HCT116 (cell line): ENCODE measurements at regions not wholly inside any gene's neighbourhood (a gene's known extent, or its start where the extent isn't known, plus 50 kb on each side); places are given as distances from the start of the nearest gene placed in this dataset.

ENCODE experiments used
- ATAC-seq: fragments of 200-7000 bp; cut with Tn5 transposase; 2 replicates; pipeline ENCODE4 v1.9.1; 2020; ENCODE audit warnings: mild to moderate bottlenecking, moderate library complexity
- BruUV-seq: library from RNA; stranded (reverse); fragments of 400-500 nt; replicated peaks from 2 replicates; lab custom pipeline; 2021; lab: Mats Ljungman, UMichigan
- CTCF ChIA-PET: fragments of 300-600 bp; sonication (Branson Sonifier 250); formaldehyde crosslinking; loops from one replicate; lab custom pipeline; 2021; ENCODE audit warnings: antibody characterized with exemption; lab: Charles Lee
- POLR2A ChIA-PET: fragments of 300-600, 350-600 bp; sonication (Branson Sonifier 250); formaldehyde crosslinking; loops from one replicate; lab custom pipeline; 2021; ENCODE audit warnings: antibody characterized with exemption; lab: Charles Lee
- RAD21 ChIA-PET, 2 experiments: fragments of 300-600 bp; sonication (Branson Sonifier 250); formaldehyde crosslinking; loops; one replicate each; lab custom pipeline; 2023; ENCODE audit warnings: low total read pairs in 2 of 2; ENCODE audit not compliant: uncharacterized antibody in 2 of 2, unreplicated experiment in 2 of 2, low non-redundant PET in 1 of 2; lab: Charles Lee
- DNase-seq: peaks from one replicate; pipeline ENCODE4 v3.0.0-alpha.2; 2010; ENCODE audit warnings: low read depth, low spot score
- H2AFZ ChIP-seq: fragments of 200-600 bp; shearing (Covaris generic), sonication (generic); 2 replicates; pipeline ENCODE4 v1.6.1; 2017; ENCODE audit warnings: low read depth, mixed run types, mixed read lengths, antibody characterized with exemption, low read length; ENCODE audit not compliant: poor library complexity, severe bottlenecking
- H3K27ac ChIP-seq: 2 replicates; pipeline ENCODE4 v1.5.1; 2012; ENCODE audit warnings: low read depth, low read length
- H3K27me3 ChIP-seq: fragments of 200-600 bp; sonication (generic); 2 replicates; pipeline ENCODE4 v1.6.1; 2016; ENCODE audit warnings: mixed run types, low read length, mixed read lengths; ENCODE audit not compliant: insufficient read depth
- H3K36me3 ChIP-seq, 2 experiments: fragments of 200-500 bp in 1 of 2; fragments of 200-600 bp in 1 of 2; sonication (Bioruptor generic) in 1 of 2; sonication (generic) in 1 of 2; 2 replicates each; pipeline versions ENCODE4 v1.5.1 to v1.6.1; 2014 to 2016; ENCODE audit warnings: low read length in 2 of 2, inconsistent platforms in 1 of 2, mixed read lengths in 1 of 2, mixed run types in 1 of 2; ENCODE audit not compliant: insufficient read depth in 2 of 2, control insufficient read depth in 1 of 2
- H3K4me1 ChIP-seq, 2 experiments: fragments of 200-600 bp in 1 of 2; sonication (generic) in 1 of 2; 2 replicates each; pipeline versions ENCODE4 v1.5.1 to v1.6.1; 2012 to 2017; ENCODE audit warnings: low read length in 2 of 2, inconsistent platforms in 1 of 2, mild to moderate bottlenecking in 1 of 2, mixed read lengths in 1 of 2, mixed run types in 1 of 2, moderate library complexity in 1 of 2; ENCODE audit not compliant: insufficient read depth in 2 of 2, control insufficient read depth in 1 of 2
- H3K4me2 ChIP-seq: fragments of 200-600 bp; sonication (generic); 2 replicates; pipeline ENCODE4 v1.6.1; 2017; ENCODE audit warnings: mixed run types, low read length, mixed read lengths
- H3K4me3 ChIP-seq, 2 experiments: fragments of 200-600 bp in 1 of 2; sonication (generic) in 1 of 2; replicated peaks in 1 of 2; 2 replicates each; pipeline ENCODE4 v1.5.1; 2011 to 2016; ENCODE audit warnings: low read length in 2 of 2, control low read depth in 1 of 2, low read depth in 1 of 2, mild to moderate bottlenecking in 1 of 2, mixed read lengths in 1 of 2, mixed run types in 1 of 2
- H3K79me2 ChIP-seq: fragments of 200-600 bp; sonication (generic); 2 replicates; pipeline ENCODE4 v1.6.1; 2017; ENCODE audit warnings: mild to moderate bottlenecking, mixed run types, low read length, moderate library complexity, mixed read lengths; ENCODE audit not compliant: insufficient read depth
- H3K9ac ChIP-seq: fragments of 200-600 bp; sonication (generic); 2 replicates; pipeline ENCODE4 v1.6.1; 2016; ENCODE audit warnings: low read length, mixed read lengths
- H3K9me2 ChIP-seq: fragments of 200-600 bp; sonication (generic), shearing (Covaris generic); 2 replicates; pipeline ENCODE4 v1.6.1; 2017; ENCODE audit warnings: mixed run types, mild to moderate bottlenecking, moderate library complexity; ENCODE audit not compliant: insufficient read depth
- H3K9me3 ChIP-seq, 2 experiments: fragments of 200-500 bp in 1 of 2; fragments of 200-600 bp in 1 of 2; sonication (Bioruptor generic) in 1 of 2; sonication (generic) in 1 of 2; 2 replicates each; pipeline ENCODE4 v1.6.1; 2014 to 2017; ENCODE audit warnings: low read length in 2 of 2, mixed read lengths in 2 of 2, inconsistent platforms in 1 of 2, low read depth in 1 of 2, mild to moderate bottlenecking in 1 of 2, mixed run types in 1 of 2, moderate library complexity in 1 of 2; ENCODE audit not compliant: control insufficient read depth in 1 of 2, insufficient read depth in 1 of 2
- H4K20me1 ChIP-seq: fragments of 200-600 bp; sonication (generic), shearing (Covaris generic); 2 replicates; pipeline ENCODE4 v1.6.1; 2017; ENCODE audit warnings: mixed run types, mild to moderate bottlenecking, moderate library complexity; ENCODE audit not compliant: insufficient read depth
- CBX3 ChIP-seq: IDR thresholded peaks from 2 replicates; pipeline ENCODE4 v1.6.1; 2012; ENCODE audit warnings: low read depth
- CEBPB ChIP-seq: IDR thresholded peaks from 2 replicates; pipeline ENCODE4 v1.6.1; 2012; ENCODE audit warnings: low read depth
- ELF1 ChIP-seq: IDR thresholded peaks from 2 replicates; pipeline ENCODE4 v1.6.1; 2012; ENCODE audit warnings: low read depth, borderline replicate concordance
- EZH2phosphoT487 ChIP-seq: fragments of 200-600 bp; IDR thresholded peaks from 2 replicates; pipeline ENCODE4 v1.6.1; 2018; ENCODE audit warnings: antibody characterized with exemption, borderline replicate concordance
- POLR2A ChIP-seq: IDR thresholded peaks from 2 replicates; pipeline ENCODE4 v1.7.0; 2011; ENCODE audit warnings: borderline replicate concordance; ENCODE audit not compliant: insufficient read depth, insufficient read length; ENCODE audit errors: extremely low read depth
- POLR2AphosphoS5 ChIP-seq: IDR thresholded peaks from 2 replicates; pipeline ENCODE4 v1.6.1; 2011; ENCODE audit warnings: mild to moderate bottlenecking, low read depth, low read length, moderate library complexity
- SIN3A ChIP-seq: IDR thresholded peaks from 2 replicates; pipeline ENCODE4 v1.6.1; 2012; ENCODE audit warnings: low read depth
- SP1 ChIP-seq: IDR thresholded peaks from 2 replicates; pipeline ENCODE4 v1.6.1; 2012; ENCODE audit warnings: low read depth
- SRF ChIP-seq: IDR thresholded peaks from 2 replicates; pipeline ENCODE4 v1.6.1; 2012; ENCODE audit warnings: low read depth
- TCF7L2 ChIP-seq: IDR thresholded peaks from 2 replicates; pipeline ENCODE4 v1.7.0; 2011; ENCODE audit warnings: borderline replicate concordance, inconsistent platforms; ENCODE audit not compliant: insufficient read depth, insufficient read length; ENCODE audit errors: extremely low read depth
- YY1 ChIP-seq: IDR thresholded peaks from 2 replicates; pipeline ENCODE4 v1.6.1; 2011; ENCODE audit warnings: low read length, low read depth, moderate library complexity, mild to moderate bottlenecking; ENCODE audit not compliant: insufficient replicate concordance; ENCODE audit errors: extremely low read depth
- ZNF274 ChIP-seq: fragments of 200-500 bp; sonication (Bioruptor generic); IDR thresholded peaks from 2 replicates; pipeline ENCODE4 v1.6.1; 2014; ENCODE audit warnings: mild to moderate bottlenecking, low read depth, low read length, inconsistent platforms
- intact Hi-C: fragments of 100-400 bp; cut with micrococcal nuclease; formaldehyde crosslinking; loops from 2 replicates; pipeline ENCODE4 v1.10.0; 2022
- TF ChIP-seq, protein P1 (sequence below): IDR thresholded peaks from 2 replicates; pipeline ENCODE4 v1.6.1; 2011; ENCODE audit warnings: mild to moderate bottlenecking, low read length, moderate library complexity; ENCODE audit not compliant: insufficient replicate concordance; ENCODE audit errors: extremely low read depth
- TF ChIP-seq, protein P2 (sequence below): IDR thresholded peaks from 2 replicates; pipeline ENCODE4 v1.6.1; 2012; ENCODE audit warnings: low read depth
- TF ChIP-seq, protein P3 (sequence below): IDR thresholded peaks from 2 replicates; pipeline ENCODE4 v1.6.1; 2012

DNA sequence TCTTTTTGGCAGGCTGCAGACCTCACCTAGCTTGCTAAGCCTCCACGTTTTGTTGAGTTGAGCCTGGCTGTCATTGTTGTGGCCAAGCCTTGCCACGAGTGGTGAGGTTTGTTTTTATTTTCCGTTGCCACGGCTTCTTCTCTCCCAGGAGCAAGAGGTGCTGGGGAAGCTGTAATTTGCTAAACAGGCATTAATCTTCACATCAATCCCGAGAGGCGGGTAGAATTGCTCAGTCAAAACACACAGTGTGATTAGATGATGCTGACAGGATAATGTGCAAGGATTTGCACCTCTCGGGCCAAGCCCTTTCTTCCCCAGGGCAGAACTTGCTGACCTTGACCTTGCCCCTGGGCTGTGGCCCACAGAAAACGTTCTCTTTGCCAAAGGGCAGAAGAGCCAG is 72.2 kb upstream of the ATP6AP2 start:
- DNase-seq, result no peak
- intact Hi-C loops, result no loop called here
- TF ChIP-seq CBX3, result no peak
- no peak for TF ChIP-seq SP1
- TF ChIP-seq, protein P1, sequence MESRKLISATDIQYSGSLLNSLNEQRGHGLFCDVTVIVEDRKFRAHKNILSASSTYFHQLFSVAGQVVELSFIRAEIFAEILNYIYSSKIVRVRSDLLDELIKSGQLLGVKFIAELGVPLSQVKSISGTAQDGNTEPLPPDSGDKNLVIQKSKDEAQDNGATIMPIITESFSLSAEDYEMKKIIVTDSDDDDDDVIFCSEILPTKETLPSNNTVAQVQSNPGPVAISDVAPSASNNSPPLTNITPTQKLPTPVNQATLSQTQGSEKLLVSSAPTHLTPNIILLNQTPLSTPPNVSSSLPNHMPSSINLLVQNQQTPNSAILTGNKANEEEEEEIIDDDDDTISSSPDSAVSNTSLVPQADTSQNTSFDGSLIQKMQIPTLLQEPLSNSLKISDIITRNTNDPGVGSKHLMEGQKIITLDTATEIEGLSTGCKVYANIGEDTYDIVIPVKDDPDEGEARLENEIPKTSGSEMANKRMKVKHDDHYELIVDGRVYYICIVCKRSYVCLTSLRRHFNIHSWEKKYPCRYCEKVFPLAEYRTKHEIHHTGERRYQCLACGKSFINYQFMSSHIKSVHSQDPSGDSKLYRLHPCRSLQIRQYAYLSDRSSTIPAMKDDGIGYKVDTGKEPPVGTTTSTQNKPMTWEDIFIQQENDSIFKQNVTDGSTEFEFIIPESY, result no peak
- TF ChIP-seq TCF7L2, result no peak
- no peak for TF ChIP-seq SIN3A
- no peak for TF ChIP-seq SRF
- TF ChIP-seq CEBPB, result no peak
- no peak for TF ChIP-seq ELF1
- TF ChIP-seq POLR2AphosphoS5, result no peak
- TF ChIP-seq, protein P2, sequence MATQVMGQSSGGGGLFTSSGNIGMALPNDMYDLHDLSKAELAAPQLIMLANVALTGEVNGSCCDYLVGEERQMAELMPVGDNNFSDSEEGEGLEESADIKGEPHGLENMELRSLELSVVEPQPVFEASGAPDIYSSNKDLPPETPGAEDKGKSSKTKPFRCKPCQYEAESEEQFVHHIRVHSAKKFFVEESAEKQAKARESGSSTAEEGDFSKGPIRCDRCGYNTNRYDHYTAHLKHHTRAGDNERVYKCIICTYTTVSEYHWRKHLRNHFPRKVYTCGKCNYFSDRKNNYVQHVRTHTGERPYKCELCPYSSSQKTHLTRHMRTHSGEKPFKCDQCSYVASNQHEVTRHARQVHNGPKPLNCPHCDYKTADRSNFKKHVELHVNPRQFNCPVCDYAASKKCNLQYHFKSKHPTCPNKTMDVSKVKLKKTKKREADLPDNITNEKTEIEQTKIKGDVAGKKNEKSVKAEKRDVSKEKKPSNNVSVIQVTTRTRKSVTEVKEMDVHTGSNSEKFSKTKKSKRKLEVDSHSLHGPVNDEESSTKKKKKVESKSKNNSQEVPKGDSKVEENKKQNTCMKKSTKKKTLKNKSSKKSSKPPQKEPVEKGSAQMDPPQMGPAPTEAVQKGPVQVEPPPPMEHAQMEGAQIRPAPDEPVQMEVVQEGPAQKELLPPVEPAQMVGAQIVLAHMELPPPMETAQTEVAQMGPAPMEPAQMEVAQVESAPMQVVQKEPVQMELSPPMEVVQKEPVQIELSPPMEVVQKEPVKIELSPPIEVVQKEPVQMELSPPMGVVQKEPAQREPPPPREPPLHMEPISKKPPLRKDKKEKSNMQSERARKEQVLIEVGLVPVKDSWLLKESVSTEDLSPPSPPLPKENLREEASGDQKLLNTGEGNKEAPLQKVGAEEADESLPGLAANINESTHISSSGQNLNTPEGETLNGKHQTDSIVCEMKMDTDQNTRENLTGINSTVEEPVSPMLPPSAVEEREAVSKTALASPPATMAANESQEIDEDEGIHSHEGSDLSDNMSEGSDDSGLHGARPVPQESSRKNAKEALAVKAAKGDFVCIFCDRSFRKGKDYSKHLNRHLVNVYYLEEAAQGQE, result no peak
- no peak for TF ChIP-seq POLR2A
- TF ChIP-seq, protein P3, sequence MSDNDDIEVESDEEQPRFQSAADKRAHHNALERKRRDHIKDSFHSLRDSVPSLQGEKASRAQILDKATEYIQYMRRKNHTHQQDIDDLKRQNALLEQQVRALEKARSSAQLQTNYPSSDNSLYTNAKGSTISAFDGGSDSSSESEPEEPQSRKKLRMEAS, result no peak
- TF ChIP-seq ZNF274, result no peak
- no peak for TF ChIP-seq EZH2phosphoT487
- no peak for TF ChIP-seq YY1
- Histone ChIP-seq H3K9me2 (no peaks in the 10 kb centered on the region), H3K27me3 (no peaks in the 10 kb centered on the region), H4K20me1 (no peaks in the 10 kb centered on the region), H3K4me1 (peaks cover 0 to 8% of the 10 kb centered on the region in 2 experiments; a peak in 2 of 4 replicates), H3K9me3 (no peaks in the 10 kb centered on the region), H3K27ac (no peak overlapping the region), H3K4me2 (no peak overlapping the region), H3K79me2 (no peaks in the 10 kb centered on the region), H3K4me3 (no peak overlapping the region), H3K36me3 (no peaks in the 10 kb centered on the region), H3K9ac (no peak overlapping the region), H2AFZ (no peak overlapping the region)
- no TSS peak for BruUV-seq
- ChIA-PET CTCF (no interaction called here), RAD21 (no interaction called here), POLR2A (no interaction called here)
- ATAC-seq, result no peak
